Keratinocyte (primary cell): ENCODE measurements at regions not wholly inside any gene's neighbourhood (a gene's known extent, or its start where the extent isn't known, plus 50 kb on each side); places are given as distances from the start of the nearest gene placed in this dataset.

Experiments
- EZH2 ChIP-seq: IDR thresholded peaks from one replicate; pipeline ENCODE4 v1.6.1; 2012; ENCODE audit warnings: inconsistent platforms, mild to moderate bottlenecking, low read length, moderate library complexity
- TF ChIP-seq, protein P1 (sequence below), 3 experiments: IDR thresholded peaks in 1 of 3; conservative IDR thresholded peaks in 1 of 3; optimal IDR thresholded peaks in 1 of 3; 2 replicates in 2 of 3; 3 replicates in 1 of 3; pipeline versions ENCODE3 to v1.5.1; 2011; ENCODE audit warnings: low read length in 3 of 3, mild to moderate bottlenecking in 3 of 3, moderate library complexity in 2 of 3, control low read depth in 1 of 3, inconsistent platforms in 1 of 3; ENCODE audit not compliant: insufficient read depth in 2 of 3; ENCODE audit errors: extremely low read depth in 1 of 3

DNA sequence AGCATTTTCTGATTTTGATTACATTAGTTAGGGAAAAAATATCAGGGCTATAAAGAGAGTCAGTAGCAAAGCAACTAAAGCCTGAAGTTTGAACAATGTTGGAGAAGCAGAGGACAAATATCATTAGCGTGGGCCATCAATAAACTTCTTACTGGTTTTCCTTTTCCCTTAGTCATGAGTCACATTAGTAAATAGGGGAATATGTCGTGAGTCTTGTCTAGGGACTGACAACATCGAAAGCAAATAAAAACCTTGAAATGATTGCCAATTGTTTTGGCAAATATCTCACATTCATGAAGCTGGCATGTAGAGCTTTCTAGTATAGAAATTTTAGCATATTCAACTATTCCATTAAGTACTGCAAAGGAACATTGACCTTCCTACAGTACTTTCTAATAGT, 806.0 kb upstream of the SORCS1 start:
- TF ChIP-seq, protein P1, sequence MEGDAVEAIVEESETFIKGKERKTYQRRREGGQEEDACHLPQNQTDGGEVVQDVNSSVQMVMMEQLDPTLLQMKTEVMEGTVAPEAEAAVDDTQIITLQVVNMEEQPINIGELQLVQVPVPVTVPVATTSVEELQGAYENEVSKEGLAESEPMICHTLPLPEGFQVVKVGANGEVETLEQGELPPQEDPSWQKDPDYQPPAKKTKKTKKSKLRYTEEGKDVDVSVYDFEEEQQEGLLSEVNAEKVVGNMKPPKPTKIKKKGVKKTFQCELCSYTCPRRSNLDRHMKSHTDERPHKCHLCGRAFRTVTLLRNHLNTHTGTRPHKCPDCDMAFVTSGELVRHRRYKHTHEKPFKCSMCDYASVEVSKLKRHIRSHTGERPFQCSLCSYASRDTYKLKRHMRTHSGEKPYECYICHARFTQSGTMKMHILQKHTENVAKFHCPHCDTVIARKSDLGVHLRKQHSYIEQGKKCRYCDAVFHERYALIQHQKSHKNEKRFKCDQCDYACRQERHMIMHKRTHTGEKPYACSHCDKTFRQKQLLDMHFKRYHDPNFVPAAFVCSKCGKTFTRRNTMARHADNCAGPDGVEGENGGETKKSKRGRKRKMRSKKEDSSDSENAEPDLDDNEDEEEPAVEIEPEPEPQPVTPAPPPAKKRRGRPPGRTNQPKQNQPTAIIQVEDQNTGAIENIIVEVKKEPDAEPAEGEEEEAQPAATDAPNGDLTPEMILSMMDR (optimal IDR thresholded peaks at IDR 0.05 in 1 of 3, IDR thresholded peaks at IDR 0.05 in 1 of 3, conservative IDR thresholded peaks at IDR 0.05 in 1 of 3; ENCODE audit: extremely low read depth in 1 of 3, insufficient read depth in 2 of 3, low read length in 3 of 3), result no peak
- no peak for TF ChIP-seq EZH2
